Vagina (tissue), 2 donors: ENCODE measurements at regions not wholly inside any gene's neighbourhood (a gene's known extent, or its start where the extent isn't known, plus 50 kb on each side); places are given as distances from the start of the nearest gene placed in this dataset.

ENCODE experiments used
- DNase-seq, 2 donors: peaks; one replicate each; pipeline ENCODE4 v3.0.0-alpha.2; 2017; ENCODE audit errors: extremely low spot score in 2 of 2
- H3K27ac ChIP-seq: fragments of 200-600 bp; sonication (generic); one replicate; pipeline ENCODE4 v1.5.1; 2019
- H3K27me3 ChIP-seq: fragments of 200-600 bp; sonication (generic); one replicate; pipeline ENCODE4 v1.5.1; 2019
- H3K36me3 ChIP-seq, 2 donors: fragments of 200-600 bp; sonication (generic); one replicate each; pipeline ENCODE4 v1.5.1; 2017 to 2019
- H3K4me1 ChIP-seq: fragments of 200-600 bp; sonication (generic); one replicate; pipeline ENCODE4 v1.5.1; 2019
- H3K4me3 ChIP-seq, 2 donors: fragments of 200-600 bp; sonication (generic); 1 replicate in 1 of 2; 2 replicates in 1 of 2; pipeline ENCODE4 v1.5.1; 2016 to 2019
- H3K9me3 ChIP-seq: fragments of 200-600 bp; sonication (generic); one replicate; pipeline ENCODE4 v1.5.1; 2019
- CTCF ChIP-seq, 3 experiments: fragments of 450-650 bp in 2 of 3; fragments of 200-600 bp in 1 of 3; sonication (generic) in 1 of 3; IDR thresholded peaks; one replicate each; pipeline ENCODE4 v1.5.1; 2017 to 2019; ENCODE audit warnings: antibody characterized with exemption in 3 of 3, mild to moderate bottlenecking in 2 of 3, moderate library complexity in 2 of 3
- POLR2A ChIP-seq, 2 donors: fragments of 450-650 bp; IDR thresholded peaks; one replicate each; pipeline ENCODE4 v1.6.1; 2017; ENCODE audit warnings: antibody characterized with exemption in 2 of 2, mild to moderate bottlenecking in 2 of 2, moderate library complexity in 2 of 2
- POLR2AphosphoS5 ChIP-seq, 2 donors: sonication (generic); formaldehyde crosslinking; IDR thresholded peaks; one replicate each; pipeline ENCODE4 v1.9.0; 2017; ENCODE audit warnings: antibody characterized with exemption in 2 of 2, mild to moderate bottlenecking in 2 of 2, low read depth in 1 of 2; ENCODE audit not compliant: insufficient read depth in 1 of 2
- intact Hi-C: fragments of 100-400 bp; cut with DNase I; formaldehyde crosslinking; loops from one replicate; pipeline ENCODE4 v1.15.1; 2023

GRCh38 chr10:21314111-21314626 is 211.3 kb downstream of the SKIDA1 start:
- intact Hi-C loops: no loop called here
- no peak for DNase-seq

GRCh38 chr10:21313691-21314090 is 211.8 kb downstream of the SKIDA1 start:
- TF ChIP-seq POLR2A (IDR thresholded peaks at IDR 0.05) (no peak), POLR2AphosphoS5 (IDR thresholded peaks at IDR 0.05; ENCODE audit: insufficient read depth in 1 of 2, low read depth in 1 of 2) (no peak), CTCF (IDR thresholded peaks at IDR 0.05) (no peak)
- no peak for DNase-seq
- no peak overlapping the region for H3K27ac ChIP-seq
- no peak overlapping the region for H3K4me3 ChIP-seq
- no peaks in the 10 kb centered on the region for H3K36me3 ChIP-seq
- peaks cover 23% of the 10 kb centered on the region for H3K4me1 ChIP-seq
- no peaks in the 10 kb centered on the region for H3K9me3 ChIP-seq
- intact Hi-C loops: no loop called here
- no peaks in the 10 kb centered on the region for H3K27me3 ChIP-seq

More at GRCh38 chr10:21314111-21314626, 211.3 kb downstream of the SKIDA1 start:
- Histone ChIP-seq H3K27me3 (no peaks in the 10 kb centered on the region), H3K4me3 (no peak overlapping the region), H3K9me3 (no peaks in the 10 kb centered on the region), H3K27ac (no peak overlapping the region), H3K4me1 (peaks cover 23% of the 10 kb centered on the region), H3K36me3 (no peaks in the 10 kb centered on the region)
- TF ChIP-seq CTCF (IDR thresholded peaks at IDR 0.05): no peak

- no peak for TF ChIP-seq POLR2AphosphoS5 (IDR thresholded peaks at IDR 0.05; ENCODE audit: insufficient read depth in 1 of 2, low read depth in 1 of 2)
- no peak for TF ChIP-seq CTCF (IDR thresholded peaks at IDR 0.05)
- no peak for TF ChIP-seq POLR2A (IDR thresholded peaks at IDR 0.05)
- Histone ChIP-seq H3K27me3 (no peaks in the 10 kb centered on the region), H3K4me3 (no peak overlapping the region), H3K9me3 (no peaks in the 10 kb centered on the region), H3K36me3 (no peaks in the 10 kb centered on the region), H3K4me1 (peaks cover 23% of the 10 kb centered on the region), H3K27ac (no peak overlapping the region)
- intact Hi-C loops: no loop called here
- no peak for DNase-seq
These were observed 214.1 kb downstream of the SKIDA1 start for GRCh38 chr10:21311426-21311825.

GRCh38 chr10:21309427-21309826 is 216.1 kb downstream of the SKIDA1 start:
- TF ChIP-seq POLR2A (IDR thresholded peaks at IDR 0.05) (no peak), POLR2AphosphoS5 (IDR thresholded peaks at IDR 0.05; ENCODE audit: insufficient read depth in 1 of 2, low read depth in 1 of 2) (no peak), CTCF (IDR thresholded peaks at IDR 0.05) (no peak)
- no peak for DNase-seq
- no peaks in the 10 kb centered on the region for H3K36me3 ChIP-seq
- intact Hi-C loops: no loop called here
- no peaks in the 10 kb centered on the region for H3K27me3 ChIP-seq
- peaks cover 4% of the 10 kb centered on the region for H3K4me1 ChIP-seq
- H3K27ac ChIP-seq: no peak overlapping the region
- no peaks in the 10 kb centered on the region for H3K9me3 ChIP-seq
- no peak overlapping the region for H3K4me3 ChIP-seq

GRCh38 chr10:21308946-21309345 is 216.5 kb downstream of the SKIDA1 start:
- H3K4me1 ChIP-seq: no peaks in the 10 kb centered on the region
- intact Hi-C loops: no loop called here
- H3K9me3 ChIP-seq: no peaks in the 10 kb centered on the region
- H3K27ac ChIP-seq: no peak overlapping the region
- no peak overlapping the region for H3K4me3 ChIP-seq
- DNase-seq: no peak
- TF ChIP-seq CTCF (IDR thresholded peaks at IDR 0.05): no peak
- H3K27me3 ChIP-seq: no peaks in the 10 kb centered on the region
- no peaks in the 10 kb centered on the region for H3K36me3 ChIP-seq
